Parathyroid adenoma (tissue), 2 donors: ENCODE measurements at regions not wholly inside any gene's neighbourhood (a gene's known extent, or its start where the extent isn't known, plus 50 kb on each side); places are given as distances from the start of the nearest gene placed in this dataset.
"Not testable (repeated sequence)": the region's sequence is repeated elsewhere in the genome, so short reads cannot be mapped to it uniquely, and the experiment has no call there.

Experiments
- H2AFZ ChIP-seq: fragments of 300-600 bp; sonication (generic); one replicate; pipeline ENCODE4 v1.7.0; 2017; ENCODE audit warnings: antibody characterized with exemption, mild to moderate bottlenecking
- H3K27ac ChIP-seq: fragments of 300-600 bp; sonication (generic); one replicate; pipeline ENCODE4 v1.7.0; 2017
- H3K27me3 ChIP-seq: fragments of 300-600 bp; sonication (generic); one replicate; pipeline ENCODE4 v1.7.0; 2017; ENCODE audit warnings: low read length; ENCODE audit not compliant: control insufficient read depth, insufficient read depth
- H3K36me3 ChIP-seq: fragments of 300-600 bp; sonication (generic); one replicate; pipeline ENCODE4 v1.7.0; 2017; ENCODE audit warnings: low read length; ENCODE audit not compliant: control insufficient read depth, insufficient read depth
- H3K4me1 ChIP-seq: fragments of 300-600 bp; sonication (generic); one replicate; pipeline ENCODE4 v1.7.0; 2017; ENCODE audit warnings: control low read depth
- H3K4me2 ChIP-seq: fragments of 300-600 bp; sonication (generic); one replicate; pipeline ENCODE4 v1.7.0; 2017; ENCODE audit warnings: low read length
- H3K4me3 ChIP-seq: fragments of 300-600 bp; sonication (generic); one replicate; pipeline ENCODE4 v1.7.0; 2017; ENCODE audit warnings: low read depth, low read length
- H3K79me2 ChIP-seq: fragments of 300-600 bp; sonication (generic); one replicate; pipeline ENCODE4 v1.7.0; 2017; ENCODE audit warnings: control low read depth
- H3K9ac ChIP-seq: fragments of 300-600 bp; sonication (generic); one replicate; pipeline ENCODE4 v1.7.0; 2017; ENCODE audit warnings: mild to moderate bottlenecking
- H3K9me3 ChIP-seq: fragments of 300-600 bp; sonication (generic); one replicate; pipeline ENCODE4 v1.7.0; 2017; ENCODE audit warnings: low read length; ENCODE audit not compliant: control insufficient read depth
- CTCF ChIP-seq: fragments of 300-600 bp; sonication (generic); IDR thresholded peaks from one replicate; pipeline ENCODE4 v1.7.0; 2017; ENCODE audit warnings: antibody characterized with exemption, mild to moderate bottlenecking
- donor health status: primary hyperparathyroidism.

GRCh38 chr11:23875176-23875850 lies 621.5 kb upstream of the LUZP2 start:
- Histone ChIP-seq H3K27me3 (no peaks in the 10 kb centered on the region), H2AFZ (no peak overlapping the region), H3K4me1 (no peaks in the 10 kb centered on the region), H3K4me2 (no peak overlapping the region), H3K4me3 (no peak overlapping the region), H3K79me2 (no peaks in the 10 kb centered on the region), H3K36me3 (no peaks in the 10 kb centered on the region), H3K27ac (no peak overlapping the region), H3K9ac (no peak overlapping the region), H3K9me3 (no peaks in the 10 kb centered on the region)
- TF ChIP-seq CTCF = no peak

- H3K27ac ChIP-seq, H3K4me1 ChIP-seq, H3K36me3 ChIP-seq, H2AFZ ChIP-seq, H3K9me3 ChIP-seq, H3K79me2 ChIP-seq, H3K9ac ChIP-seq, H3K4me3 ChIP-seq, H3K4me2 ChIP-seq, H3K27me3 ChIP-seq: not testable (repeated sequence)
These were observed 613.3 kb upstream of the LUZP2 start for GRCh38 chr11:23883426-23884048.

DNA sequence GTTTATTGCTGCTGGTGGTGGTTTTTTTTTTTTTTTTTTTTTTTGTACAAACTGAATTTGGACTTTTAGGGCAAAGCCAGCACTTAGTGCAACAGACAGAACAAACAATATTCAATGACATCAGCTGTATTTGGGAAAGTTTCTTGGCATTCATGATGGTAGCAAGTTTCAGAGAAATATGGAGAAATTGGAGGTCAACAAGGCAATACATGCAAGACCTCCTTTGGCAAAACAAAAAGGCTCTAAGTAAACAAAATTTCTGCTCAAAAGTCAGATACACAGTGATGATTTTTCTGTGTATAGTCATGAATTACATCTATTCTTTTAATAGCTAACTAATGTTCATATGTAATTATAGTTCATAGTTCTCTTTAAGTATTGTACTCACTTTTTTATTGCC lies 612.5 kb upstream of the LUZP2 start:
- Histone ChIP-seq H2AFZ (no peak overlapping the region), H3K4me1 (no peaks in the 10 kb centered on the region), H3K9me3 (no peaks in the 10 kb centered on the region), H3K4me3 (no peak overlapping the region), H3K9ac (no peak overlapping the region), H3K27ac (no peak overlapping the region), H3K27me3 (no peaks in the 10 kb centered on the region), H3K36me3 (no peaks in the 10 kb centered on the region), H3K79me2 (no peaks in the 10 kb centered on the region), H3K4me2 (no peak overlapping the region)
- TF ChIP-seq CTCF = no peak

DNA sequence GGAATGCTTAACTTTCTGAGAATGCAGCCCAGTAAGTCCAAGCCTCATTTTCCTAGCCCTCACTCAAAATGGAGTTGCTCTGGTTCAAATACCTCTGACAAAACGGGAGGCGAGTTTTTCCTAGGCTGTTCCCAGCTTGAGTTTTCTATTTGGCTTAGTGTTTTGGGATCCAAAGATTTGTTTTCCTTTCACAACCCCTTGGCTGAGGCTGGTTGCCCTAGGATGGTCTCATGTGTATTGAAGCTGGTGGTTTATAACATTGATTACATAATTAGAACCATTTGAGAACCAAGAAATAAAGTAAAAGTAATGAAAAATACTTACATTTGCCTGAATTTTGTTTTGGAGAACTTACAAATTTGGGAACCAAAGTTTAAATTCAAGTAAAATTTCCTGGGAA lies 611.1 kb upstream of the LUZP2 start:
- H3K9ac ChIP-seq = no peak overlapping the region
- no peaks in the 10 kb centered on the region for H3K9me3 ChIP-seq
- no peaks in the 10 kb centered on the region for H3K4me1 ChIP-seq
- no peaks in the 10 kb centered on the region for H3K27me3 ChIP-seq
- TF ChIP-seq CTCF = no peak
- no peak overlapping the region for H3K4me3 ChIP-seq
- H3K4me2 ChIP-seq = no peak overlapping the region
- H3K36me3 ChIP-seq = no peaks in the 10 kb centered on the region
- H2AFZ ChIP-seq = no peak overlapping the region
- no peaks in the 10 kb centered on the region for H3K79me2 ChIP-seq
- no peak overlapping the region for H3K27ac ChIP-seq

DNA sequence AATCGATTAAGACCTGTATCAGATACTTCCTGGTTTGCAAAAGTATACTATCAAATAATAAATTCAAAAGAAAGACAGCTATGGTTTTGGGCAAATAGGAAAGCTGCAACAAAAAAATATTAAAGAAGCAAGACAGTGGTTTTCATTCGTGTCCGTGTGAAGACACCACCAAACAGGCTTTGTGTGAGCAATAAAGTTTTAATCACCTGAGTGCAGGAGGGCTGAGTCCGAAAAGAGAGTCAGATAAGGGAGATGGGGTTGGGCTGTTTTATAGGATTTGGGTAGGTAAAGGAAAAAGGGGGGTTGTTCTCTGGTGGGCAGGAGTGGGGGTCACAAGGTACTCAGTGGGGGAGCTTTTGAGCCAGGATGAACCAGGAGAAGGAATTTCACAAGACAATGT lies 609.7 kb upstream of the LUZP2 start:
- H3K36me3 ChIP-seq, H2AFZ ChIP-seq, H3K79me2 ChIP-seq, H3K4me3 ChIP-seq, H3K9ac ChIP-seq, H3K4me2 ChIP-seq, H3K9me3 ChIP-seq, H3K4me1 ChIP-seq, H3K27ac ChIP-seq, H3K27me3 ChIP-seq: not testable (repeated sequence)

DNA sequence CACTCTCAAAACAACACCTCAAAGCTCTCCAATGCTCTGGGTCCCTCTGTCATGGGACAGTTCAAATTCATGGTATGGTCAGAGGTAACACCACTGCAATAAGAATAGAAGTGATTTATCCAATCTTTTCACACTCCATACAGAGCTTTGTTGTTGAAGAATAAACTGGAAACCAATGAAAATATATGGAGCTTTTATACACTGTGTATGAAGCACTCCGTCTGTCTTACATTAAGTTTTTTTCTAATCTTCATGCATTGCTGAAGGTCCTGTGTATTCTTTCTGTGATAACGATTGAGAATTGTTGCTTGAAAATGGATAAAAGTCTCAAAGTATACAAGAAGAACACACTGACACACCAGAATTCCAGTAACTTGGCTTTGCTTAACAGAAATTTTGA lies 603.7 kb upstream of the LUZP2 start:
- Histone ChIP-seq H2AFZ (no peak overlapping the region), H3K4me2 (no peak overlapping the region), H3K4me1 (no peaks in the 10 kb centered on the region), H3K79me2 (no peaks in the 10 kb centered on the region), H3K27me3 (no peaks in the 10 kb centered on the region), H3K9me3 (no peaks in the 10 kb centered on the region), H3K9ac (no peak overlapping the region), H3K36me3 (no peaks in the 10 kb centered on the region), H3K27ac (no peak overlapping the region), H3K4me3 (no peak overlapping the region)
- TF ChIP-seq CTCF = no peak
